ENCODE measurements at regions not wholly inside any gene's neighbourhood (a gene's known extent, or its start where the extent isn't known, plus 50 kb on each side); places are given as distances from the start of the nearest gene placed in this dataset.
A peak's percentile ranks its signal among the peaks of the same experiment; 100 is the strongest.

DNA sequence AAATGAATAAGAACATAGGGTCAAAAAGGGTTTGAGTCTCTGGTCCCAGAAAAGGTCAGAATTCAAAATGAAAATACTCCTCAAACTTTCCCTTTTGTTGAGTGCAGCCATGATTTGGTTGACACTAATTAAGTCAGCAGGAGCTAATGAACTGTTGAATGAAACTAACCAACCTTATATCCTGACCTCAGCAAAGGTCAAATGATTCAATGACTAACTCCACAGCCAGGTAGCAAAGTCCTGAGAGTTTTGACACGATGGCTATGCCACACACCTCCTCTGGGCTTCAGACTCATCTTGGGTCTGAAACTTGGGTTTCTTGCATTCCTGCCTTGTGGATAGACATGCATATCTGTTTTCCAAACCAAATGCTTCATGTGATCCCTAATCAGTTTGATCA, 172.3 kb downstream of the INO80D start:
- DNase-seq (ENCODE audit: extremely low spot score, unreplicated experiment): no peak
- peaks cover 18% of the 10 kb centered on the region for H3K27me3 Mint-ChIP-seq
- peak overlapping the region; percentile 39 for H3K27ac Mint-ChIP-seq
- H3K4me1 Mint-ChIP-seq (ENCODE audit: unreplicated experiment): peaks cover 13% of the 10 kb centered on the region
- H3K9me3 Mint-ChIP-seq: peaks cover 7% of the 10 kb centered on the region
- no peaks in the 10 kb centered on the region for H3K36me3 Mint-ChIP-seq
- TF ChIP-seq, protein P1, sequence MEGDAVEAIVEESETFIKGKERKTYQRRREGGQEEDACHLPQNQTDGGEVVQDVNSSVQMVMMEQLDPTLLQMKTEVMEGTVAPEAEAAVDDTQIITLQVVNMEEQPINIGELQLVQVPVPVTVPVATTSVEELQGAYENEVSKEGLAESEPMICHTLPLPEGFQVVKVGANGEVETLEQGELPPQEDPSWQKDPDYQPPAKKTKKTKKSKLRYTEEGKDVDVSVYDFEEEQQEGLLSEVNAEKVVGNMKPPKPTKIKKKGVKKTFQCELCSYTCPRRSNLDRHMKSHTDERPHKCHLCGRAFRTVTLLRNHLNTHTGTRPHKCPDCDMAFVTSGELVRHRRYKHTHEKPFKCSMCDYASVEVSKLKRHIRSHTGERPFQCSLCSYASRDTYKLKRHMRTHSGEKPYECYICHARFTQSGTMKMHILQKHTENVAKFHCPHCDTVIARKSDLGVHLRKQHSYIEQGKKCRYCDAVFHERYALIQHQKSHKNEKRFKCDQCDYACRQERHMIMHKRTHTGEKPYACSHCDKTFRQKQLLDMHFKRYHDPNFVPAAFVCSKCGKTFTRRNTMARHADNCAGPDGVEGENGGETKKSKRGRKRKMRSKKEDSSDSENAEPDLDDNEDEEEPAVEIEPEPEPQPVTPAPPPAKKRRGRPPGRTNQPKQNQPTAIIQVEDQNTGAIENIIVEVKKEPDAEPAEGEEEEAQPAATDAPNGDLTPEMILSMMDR (conservative IDR thresholded peaks at IDR 0.05): no peak
- H3K4me3 Mint-ChIP-seq: no peak overlapping the region

DNA sequence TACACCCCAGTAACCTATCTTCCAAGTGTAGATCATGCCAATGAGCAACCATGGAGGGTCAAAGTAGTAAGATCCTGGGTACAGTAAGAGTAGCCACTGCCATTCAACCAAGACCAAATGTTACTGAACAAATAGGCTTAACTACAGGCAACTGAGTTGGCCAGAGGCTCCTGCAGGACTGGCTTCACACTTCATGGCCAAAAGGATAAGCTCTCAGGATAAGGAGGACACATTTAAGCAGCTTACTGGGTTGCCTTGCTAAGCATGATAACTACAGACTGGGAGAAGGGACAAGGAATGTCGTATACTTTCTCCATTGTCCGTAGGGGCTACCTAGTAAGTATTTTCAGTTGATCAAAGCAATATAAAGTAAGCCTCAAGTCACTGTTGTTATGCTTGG, 174.7 kb downstream of the INO80D start:
- no peak for DNase-seq (ENCODE audit: extremely low spot score, unreplicated experiment)
- Mint-ChIP-seq H3K4me3 (no peak overlapping the region), H3K36me3 (no peaks in the 10 kb centered on the region), H3K27ac (no peak overlapping the region), H3K9me3 (peaks cover 18% of the 10 kb centered on the region), H3K27me3 (peaks cover 25% of the 10 kb centered on the region), H3K4me1 (ENCODE audit: unreplicated experiment) (peaks cover 18% of the 10 kb centered on the region)
- TF ChIP-seq, protein P1 (conservative IDR thresholded peaks at IDR 0.05): no peak

DNA sequence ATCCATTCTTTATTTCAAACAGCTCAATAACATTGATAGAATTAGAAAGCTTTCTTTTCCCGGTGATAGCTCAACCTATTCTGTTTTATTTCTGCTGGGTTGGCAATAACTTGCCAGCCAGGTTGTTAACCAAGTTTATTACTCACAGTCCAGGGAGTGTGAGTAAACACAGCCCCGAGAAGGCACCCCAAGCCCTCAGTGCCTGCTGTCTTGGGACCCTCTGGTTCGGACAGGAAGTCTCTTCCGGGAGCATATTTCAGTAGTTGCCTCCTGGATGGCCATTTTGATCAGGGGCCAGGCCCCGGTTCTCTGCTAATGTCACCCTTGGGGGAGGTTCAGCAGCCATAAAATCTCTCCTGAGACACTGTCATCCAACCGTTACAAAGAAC, 176.8 kb downstream of the INO80D start:
- no peaks in the 10 kb centered on the region for H3K36me3 Mint-ChIP-seq
- peaks cover 9% of the 10 kb centered on the region for H3K4me1 Mint-ChIP-seq (ENCODE audit: unreplicated experiment)
- TF ChIP-seq, protein P1 (conservative IDR thresholded peaks at IDR 0.05): no peak
- no peak for DNase-seq (ENCODE audit: extremely low spot score, unreplicated experiment)
- H3K9me3 Mint-ChIP-seq: peaks cover 11% of the 10 kb centered on the region
- peaks cover 24% of the 10 kb centered on the region for H3K27me3 Mint-ChIP-seq
- H3K27ac Mint-ChIP-seq: no peak overlapping the region
- no peak overlapping the region for H3K4me3 Mint-ChIP-seq

DNA sequence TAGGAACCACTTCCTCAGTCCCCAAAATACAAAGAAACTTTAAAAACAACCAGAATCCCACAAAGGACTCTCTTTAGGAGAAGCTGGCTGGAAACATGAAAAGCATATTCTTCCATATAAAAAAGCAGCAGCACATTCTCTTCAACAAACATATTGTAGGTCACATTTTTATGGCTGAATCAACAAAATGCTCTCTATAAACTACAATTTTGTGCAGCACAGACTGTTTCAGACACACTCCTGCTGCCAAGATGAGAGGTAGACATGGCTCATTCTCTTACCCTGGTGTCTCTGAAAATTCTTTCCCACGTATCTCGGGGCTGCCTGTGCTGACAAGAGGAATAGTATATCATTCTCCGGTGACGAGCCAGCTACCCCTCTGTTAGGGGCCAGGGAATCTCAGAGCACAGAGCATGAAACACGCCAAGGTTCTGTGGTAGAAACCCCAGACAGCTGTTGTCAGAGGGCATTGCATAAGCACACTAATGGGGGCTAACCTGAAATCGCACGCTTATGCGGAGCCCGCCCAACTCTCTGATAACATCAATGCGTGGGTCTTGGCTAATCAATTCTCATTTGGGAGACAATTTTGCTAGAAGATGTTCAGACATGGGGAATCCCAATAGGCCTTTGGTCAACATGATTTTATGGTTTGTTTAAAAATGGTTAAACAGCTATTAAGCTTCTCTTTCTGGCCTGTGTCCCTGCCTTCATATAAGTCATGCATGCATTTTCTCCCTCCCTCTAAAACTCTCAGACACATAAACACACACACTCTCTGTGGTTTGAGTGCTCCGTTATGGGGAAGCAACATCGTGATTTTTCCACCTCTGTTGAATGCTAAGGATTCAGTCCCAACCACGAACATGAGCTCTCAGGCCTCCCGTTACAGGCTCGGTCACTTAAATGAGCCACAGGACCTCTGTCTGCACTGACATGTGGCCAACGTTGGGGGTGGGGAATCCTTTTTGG, 177.5 kb downstream of the INO80D start:
- no peak for DNase-seq (ENCODE audit: extremely low spot score, unreplicated experiment)
- Mint-ChIP-seq H3K4me1 (ENCODE audit: unreplicated experiment) (peaks cover 5% of the 10 kb centered on the region), H3K4me3 (no peak overlapping the region), H3K27ac (no peak overlapping the region), H3K27me3 (peaks cover 20% of the 10 kb centered on the region), H3K36me3 (no peaks in the 10 kb centered on the region), H3K9me3 (peaks cover 11% of the 10 kb centered on the region)
- TF ChIP-seq, protein P1 (conservative IDR thresholded peaks at IDR 0.05): no peak

DNA sequence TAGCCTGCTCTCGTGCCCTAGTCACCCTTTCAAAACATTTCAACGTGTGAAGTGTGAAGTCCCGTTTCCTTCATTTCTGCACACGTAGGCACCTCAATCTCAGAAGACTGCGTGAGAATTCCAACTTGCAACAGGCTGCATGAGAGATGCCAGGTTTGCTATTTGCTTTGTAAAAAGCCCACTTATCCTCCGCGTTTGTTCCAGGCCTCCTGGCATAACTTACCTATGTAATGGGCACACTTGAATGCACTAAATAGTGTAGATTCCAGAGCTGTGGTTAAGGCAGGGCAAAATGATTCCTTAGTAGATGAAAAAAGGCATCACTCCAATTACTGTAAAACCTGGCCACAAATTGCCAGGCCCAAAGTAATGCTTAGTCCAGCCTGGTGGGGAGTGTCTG, 179.6 kb downstream of the INO80D start:
- H3K9me3 Mint-ChIP-seq: peaks cover 11% of the 10 kb centered on the region
- no peaks in the 10 kb centered on the region for H3K36me3 Mint-ChIP-seq
- TF ChIP-seq, protein P1 (conservative IDR thresholded peaks at IDR 0.05): no peak
- peaks cover 25% of the 10 kb centered on the region for H3K27me3 Mint-ChIP-seq
- peaks cover 17% of the 10 kb centered on the region for H3K4me1 Mint-ChIP-seq (ENCODE audit: unreplicated experiment)
- no peak for DNase-seq (ENCODE audit: extremely low spot score, unreplicated experiment)
- H3K4me3 Mint-ChIP-seq: no peak overlapping the region
- no peak overlapping the region for H3K27ac Mint-ChIP-seq

Measured in type B pancreatic cell (in vitro differentiated cells).